ENCODE measurements at regions not wholly inside any gene's neighbourhood (a gene's known extent, or its start where the extent isn't known, plus 50 kb on each side); places are given as distances from the start of the nearest gene placed in this dataset.

- TF ChIP-seq POLR2A (IDR thresholded peaks at IDR 0.05) (no peak), CTCF (IDR thresholded peaks at IDR 0.05) (no peak)
- H3K4me3 ChIP-seq (ENCODE audit: low read depth, poor library complexity, severe bottlenecking), result no peak overlapping the region
- intact Hi-C loops (cut with DNase I; ENCODE audit: low total_unique reads), result no loop called here
- WGBS, 2 donors, result 74 to 90% methylated on average over 1 of the region's 1 CpG
- DNase-seq (ENCODE audit: low spot score in 2 of 2), result no peak
Measured at GRCh38 chr3:30289766-30290165, 316.6 kb upstream of the TGFBR2 start.

- WGBS, 2 donors, result 85 to 95% methylated on average over 4 to 12 of the region's 12 CpGs
- no peak overlapping the region for H3K4me3 ChIP-seq (ENCODE audit: low read depth, poor library complexity, severe bottlenecking)
- intact Hi-C loops (cut with DNase I; ENCODE audit: low total_unique reads), result no loop called here
- DNase-seq (ENCODE audit: low spot score in 2 of 2), result no peak
- no peak for TF ChIP-seq POLR2A (IDR thresholded peaks at IDR 0.05)
- no peak for TF ChIP-seq CTCF (IDR thresholded peaks at IDR 0.05)
Measured at GRCh38 chr3:30290479-30290878, 315.9 kb upstream of the TGFBR2 start.

GRCh38 chr3:30292192-30292893 lies 314.1 kb upstream of the TGFBR2 start:
- 78 to 83% methylated on average over 5 of the region's 5 CpGs for WGBS, 2 donors
- DNase-seq (ENCODE audit: low spot score in 2 of 2), result no peak
- TF ChIP-seq POLR2A (IDR thresholded peaks at IDR 0.05) (no peak), CTCF (IDR thresholded peaks at IDR 0.05) (no peak)
- intact Hi-C loops (cut with DNase I; ENCODE audit: low total_unique reads), result no loop called here
- no peak overlapping the region for H3K4me3 ChIP-seq (ENCODE audit: low read depth, poor library complexity, severe bottlenecking)

- DNase-seq (ENCODE audit: low spot score in 2 of 2), result no peak
- TF ChIP-seq CTCF (IDR thresholded peaks at IDR 0.05), result no peak
- TF ChIP-seq POLR2A (IDR thresholded peaks at IDR 0.05), result no peak
- no peak overlapping the region for H3K4me3 ChIP-seq (ENCODE audit: low read depth, poor library complexity, severe bottlenecking)
- WGBS, 2 donors, result 89 to 92% methylated on average over 6 of the region's 6 CpGs
- intact Hi-C loops (cut with DNase I; ENCODE audit: low total_unique reads), result no loop called here
Measured at GRCh38 chr3:30293621-30294240, 312.7 kb upstream of the TGFBR2 start.

- TF ChIP-seq POLR2A (IDR thresholded peaks at IDR 0.05) (no peak), CTCF (IDR thresholded peaks at IDR 0.05) (no peak)
- intact Hi-C loops (cut with DNase I; ENCODE audit: low total_unique reads), result no loop called here
- no peak overlapping the region for H3K4me3 ChIP-seq (ENCODE audit: low read depth, poor library complexity, severe bottlenecking)
- 77 to 80% methylated on average over 4 of the region's 4 CpGs for WGBS, 2 donors
- DNase-seq (ENCODE audit: low spot score in 2 of 2), result no peak
Measured at GRCh38 chr3:30294241-30294667, 312.1 kb upstream of the TGFBR2 start.
